GM19455 (cell line): ENCODE measurements at regions not wholly inside any gene's neighbourhood (a gene's known extent, or its start where the extent isn't known, plus 50 kb on each side); places are given as distances from the start of the nearest gene placed in this dataset.

Experiments
- ATAC-seq: cut with Tn5 transposase; IDR thresholded peaks from one replicate; pipeline ENCODE4 v1.9.1; 2021; ENCODE audit not compliant: unreplicated experiment

GRCh38 chr20:11195899-11196558, 522.2 kb upstream of the JAG1 start:
- ATAC-seq = no peak

- ATAC-seq = no peak
Measured at GRCh38 chr20:11197851-11198250, 524.1 kb upstream of the JAG1 start.

GRCh38 chr20:11200423-11200822, 526.6 kb upstream of the JAG1 start:
- no peak for ATAC-seq

GRCh38 chr20:11204926-11205768, 531.3 kb upstream of the JAG1 start:
- peak; percentile 83 for ATAC-seq

- ATAC-seq = no peak
Measured at GRCh38 chr20:11205769-11206362, 532.1 kb upstream of the JAG1 start.

- ATAC-seq = no peak
Measured at GRCh38 chr20:11207749-11208502, 534.1 kb upstream of the JAG1 start.

GRCh38 chr20:11210611-11211010, 536.8 kb upstream of the JAG1 start:
- no peak for ATAC-seq

GRCh38 chr20:11212272-11212671, 538.5 kb upstream of the JAG1 start:
- ATAC-seq = no peak

GRCh38 chr20:11212902-11213301, 539.1 kb upstream of the JAG1 start:
- ATAC-seq = no peak

GRCh38 chr20:11214256-11214840, 540.5 kb upstream of the JAG1 start:
- no peak for ATAC-seq

- ATAC-seq = no peak
Measured at GRCh38 chr20:11216451-11217314, 542.9 kb upstream of the JAG1 start.

- ATAC-seq = no peak
Measured at GRCh38 chr20:11217326-11218172, 543.8 kb upstream of the JAG1 start.

GRCh38 chr20:11218173-11218680, 544.4 kb upstream of the JAG1 start:
- ATAC-seq = no peak

- peak; percentile 70 for ATAC-seq
Measured at GRCh38 chr20:11219192-11219591, 545.4 kb upstream of the JAG1 start.

- no peak for ATAC-seq
Measured at GRCh38 chr20:11221046-11221445, 547.2 kb upstream of the JAG1 start.

GRCh38 chr20:11222243-11222642, 548.4 kb upstream of the JAG1 start:
- no peak for ATAC-seq

- no peak for ATAC-seq
Measured at GRCh38 chr20:11227602-11228001, 553.8 kb upstream of the JAG1 start.

- ATAC-seq = no peak
Measured at GRCh38 chr20:11229772-11230171, 556.0 kb upstream of the JAG1 start.

- ATAC-seq = no peak
Measured at GRCh38 chr20:11230999-11231398, 557.2 kb upstream of the JAG1 start.
